Fibroblast of villous mesenchyme (primary cell): ENCODE measurements at regions not wholly inside any gene's neighbourhood (a gene's known extent, or its start where the extent isn't known, plus 50 kb on each side); places are given as distances from the start of the nearest gene placed in this dataset.

Source experiments
- DNase-seq: peaks from one replicate; pipeline ENCODE4 v3.0.0-alpha.2; 2010; ENCODE audit warnings: low read depth
- H3K4me3 ChIP-seq: 2 replicates; pipeline ENCODE4 v1.5.1; 2011; ENCODE audit warnings: low read depth, mild to moderate bottlenecking, low read length
- TF ChIP-seq, protein P1 (sequence below): IDR thresholded peaks from 2 replicates; pipeline ENCODE4 v1.5.1; 2012; ENCODE audit warnings: low read depth, mild to moderate bottlenecking, low read length; ENCODE audit not compliant: insufficient read depth

DNA sequence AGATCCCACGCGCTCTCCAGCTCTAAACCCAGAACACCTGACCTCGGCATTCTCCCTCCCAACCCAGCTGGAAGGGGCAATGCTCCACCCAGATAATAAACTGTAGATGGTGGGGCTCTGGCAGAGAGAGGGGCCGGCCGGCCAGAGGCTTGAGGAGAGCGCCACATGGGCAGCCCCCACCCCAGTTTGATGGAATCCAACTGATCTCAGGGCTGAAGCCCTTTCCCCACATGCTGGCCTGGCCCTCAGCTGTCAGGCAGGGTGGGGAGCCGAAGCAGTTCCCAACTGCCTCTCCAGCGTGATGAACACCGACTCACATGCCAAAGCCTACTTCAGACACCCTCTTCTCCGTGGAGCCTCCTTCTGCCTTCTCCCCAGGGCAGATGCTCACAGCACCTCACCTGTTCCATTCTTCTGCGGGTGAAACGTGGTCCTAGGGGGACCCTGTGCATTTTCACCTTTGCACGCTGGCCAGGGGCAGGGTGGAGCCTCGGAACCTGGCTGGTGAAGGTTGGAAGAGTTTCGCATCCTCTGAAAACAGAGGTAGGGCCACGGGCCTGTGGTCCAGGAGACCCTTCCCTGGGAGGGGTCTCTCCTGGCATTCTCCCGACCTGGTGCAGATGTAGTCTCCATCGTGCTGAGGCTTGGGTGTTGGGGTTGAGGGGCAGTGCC is 65.7 kb upstream of the ZNF469 start:
- no peak overlapping the region for H3K4me3 ChIP-seq
- no peak for DNase-seq
- TF ChIP-seq, protein P1, sequence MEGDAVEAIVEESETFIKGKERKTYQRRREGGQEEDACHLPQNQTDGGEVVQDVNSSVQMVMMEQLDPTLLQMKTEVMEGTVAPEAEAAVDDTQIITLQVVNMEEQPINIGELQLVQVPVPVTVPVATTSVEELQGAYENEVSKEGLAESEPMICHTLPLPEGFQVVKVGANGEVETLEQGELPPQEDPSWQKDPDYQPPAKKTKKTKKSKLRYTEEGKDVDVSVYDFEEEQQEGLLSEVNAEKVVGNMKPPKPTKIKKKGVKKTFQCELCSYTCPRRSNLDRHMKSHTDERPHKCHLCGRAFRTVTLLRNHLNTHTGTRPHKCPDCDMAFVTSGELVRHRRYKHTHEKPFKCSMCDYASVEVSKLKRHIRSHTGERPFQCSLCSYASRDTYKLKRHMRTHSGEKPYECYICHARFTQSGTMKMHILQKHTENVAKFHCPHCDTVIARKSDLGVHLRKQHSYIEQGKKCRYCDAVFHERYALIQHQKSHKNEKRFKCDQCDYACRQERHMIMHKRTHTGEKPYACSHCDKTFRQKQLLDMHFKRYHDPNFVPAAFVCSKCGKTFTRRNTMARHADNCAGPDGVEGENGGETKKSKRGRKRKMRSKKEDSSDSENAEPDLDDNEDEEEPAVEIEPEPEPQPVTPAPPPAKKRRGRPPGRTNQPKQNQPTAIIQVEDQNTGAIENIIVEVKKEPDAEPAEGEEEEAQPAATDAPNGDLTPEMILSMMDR, result no peak

DNA sequence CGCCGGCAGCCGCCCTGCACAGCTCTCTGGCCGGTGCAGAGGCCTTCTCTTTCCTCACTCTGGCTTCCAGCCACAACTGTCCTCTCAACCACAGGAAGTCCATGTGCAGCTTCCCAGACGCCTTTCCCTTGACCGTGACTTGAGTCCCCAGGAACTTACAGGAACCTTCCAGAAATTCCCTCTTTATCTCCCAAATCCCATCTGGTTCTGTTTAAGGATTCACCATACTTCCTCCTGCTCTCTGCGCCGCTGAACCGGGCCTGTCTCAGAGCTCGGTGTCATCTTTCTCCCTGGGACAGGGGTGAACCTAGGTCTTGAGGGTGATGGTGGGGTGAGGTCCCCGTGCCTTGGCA is 65.2 kb upstream of the ZNF469 start:
- peak; percentile 78 for DNase-seq
- TF ChIP-seq, protein P1, result no peak
- no peak overlapping the region for H3K4me3 ChIP-seq

DNA sequence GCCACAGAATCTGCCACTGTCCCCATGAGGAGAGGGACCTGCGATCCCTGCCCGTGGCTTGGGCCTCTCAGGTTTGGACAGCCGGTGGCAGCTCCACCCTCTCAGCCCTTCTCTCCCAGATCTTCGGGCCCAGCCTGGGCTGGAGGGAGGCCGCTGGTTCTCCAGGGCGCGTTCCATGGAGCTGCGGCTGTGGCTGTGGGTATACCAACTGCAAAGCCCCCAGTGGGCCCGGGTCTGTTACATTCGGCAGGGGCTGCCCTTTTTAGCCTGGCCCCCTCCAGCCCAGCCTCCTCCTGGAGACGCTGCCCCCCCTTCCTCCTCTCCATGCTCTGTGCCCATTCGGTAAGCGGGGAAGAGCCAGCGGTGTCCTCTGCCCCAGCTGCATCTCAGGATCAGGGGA is 64.7 kb upstream of the ZNF469 start:
- no peak overlapping the region for H3K4me3 ChIP-seq
- no peak for DNase-seq
- TF ChIP-seq, protein P1, result no peak

DNA sequence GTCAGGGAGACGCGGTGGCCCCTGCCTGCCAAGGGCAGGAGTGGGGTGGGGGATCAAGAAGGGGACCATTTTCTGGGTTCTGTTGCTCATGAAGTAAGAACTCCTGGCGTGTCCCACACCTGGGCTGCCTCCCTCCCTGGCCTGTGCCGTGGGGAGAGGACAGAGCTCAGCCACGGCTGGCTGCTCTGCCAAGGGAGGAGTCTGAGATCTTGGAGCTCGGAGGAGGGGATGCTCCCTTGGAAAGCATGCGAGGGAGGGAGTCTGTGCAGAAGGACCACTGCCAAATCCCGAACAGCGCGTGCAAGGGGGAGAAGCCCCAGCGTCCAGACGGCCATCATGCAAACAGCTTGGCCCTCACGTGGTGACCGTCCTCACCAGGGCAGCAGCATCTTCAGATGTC is 64.2 kb upstream of the ZNF469 start:
- no peak overlapping the region for H3K4me3 ChIP-seq
- TF ChIP-seq, protein P1, result no peak
- DNase-seq, result no peak

DNA sequence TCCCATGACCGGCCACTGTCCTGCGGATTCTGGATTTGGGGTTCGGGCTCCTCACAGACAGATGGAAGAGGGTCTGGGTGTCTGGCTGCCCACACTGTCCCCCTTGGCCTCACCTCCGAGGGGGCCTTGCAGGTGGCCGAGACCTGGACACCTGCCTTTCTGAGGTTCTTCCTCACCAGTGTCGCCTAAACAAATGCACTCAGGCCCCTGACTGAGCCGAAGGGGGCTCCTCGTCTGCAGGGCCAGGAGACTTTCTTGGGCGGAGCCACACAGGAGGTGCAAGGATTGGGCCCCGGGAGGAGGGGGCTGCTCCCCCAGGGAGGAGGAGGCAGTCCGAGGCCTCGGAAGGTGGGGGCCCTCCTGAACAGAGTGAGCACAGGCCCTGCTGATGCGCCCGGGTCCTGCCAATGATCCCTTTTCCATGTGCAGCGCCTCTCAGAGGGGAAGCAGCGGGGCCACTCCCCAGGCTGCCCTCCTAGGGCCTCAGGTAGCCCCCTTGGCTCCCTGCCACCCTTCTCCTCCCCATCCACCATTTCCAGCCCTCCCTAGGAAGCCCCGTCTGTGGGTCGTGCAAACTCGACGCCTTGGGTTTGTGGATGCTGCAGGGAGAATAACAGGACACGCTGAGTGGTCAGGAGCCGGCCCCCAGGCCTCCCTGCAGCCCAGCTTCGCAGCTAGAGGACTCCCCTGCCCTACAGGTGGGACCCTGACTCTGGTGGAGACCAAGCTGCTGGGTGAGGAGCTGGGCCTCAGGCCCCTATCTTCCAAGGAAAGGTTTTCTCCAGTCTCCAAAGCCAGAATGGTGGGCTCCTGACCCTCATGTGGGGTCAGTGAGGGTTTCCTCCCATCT is 63.4 kb upstream of the ZNF469 start:
- no peak overlapping the region for H3K4me3 ChIP-seq
- TF ChIP-seq, protein P1, result no peak
- no peak for DNase-seq

DNA sequence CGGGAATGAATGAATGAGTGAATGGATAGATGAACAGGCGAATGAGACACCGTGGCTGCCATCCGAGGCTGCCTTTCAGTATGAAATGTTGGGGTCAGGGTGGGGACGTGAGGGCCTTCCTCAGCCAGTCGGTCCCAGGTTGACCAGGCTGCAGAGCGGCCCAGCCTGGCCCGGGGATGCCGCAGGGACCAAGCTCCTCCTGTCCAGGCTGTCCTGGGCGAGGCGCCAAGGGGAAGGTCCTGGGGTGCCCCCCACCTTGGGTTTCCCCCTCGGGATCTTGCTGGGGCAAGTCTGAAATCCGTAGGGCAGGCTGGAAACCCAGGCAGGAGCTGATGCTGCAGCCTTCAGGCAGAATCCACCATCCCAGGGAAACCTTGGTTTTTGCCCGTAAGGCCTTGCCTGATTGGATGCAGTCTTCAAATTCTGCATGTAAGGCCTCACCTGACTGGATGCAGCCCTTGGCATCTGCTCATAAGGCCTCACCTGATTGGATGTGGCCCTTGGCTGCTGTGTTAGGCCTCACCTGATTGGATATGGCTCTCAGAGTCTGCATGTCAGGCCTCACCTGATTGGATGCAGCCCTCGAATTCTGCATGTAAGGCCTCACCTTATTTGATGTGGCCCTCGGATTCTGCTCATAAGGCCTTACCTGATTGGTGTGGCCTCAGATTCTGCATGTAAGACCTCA is 61.7 kb upstream of the ZNF469 start:
- TF ChIP-seq, protein P1, result no peak
- H3K4me3 ChIP-seq, result no peak overlapping the region
- DNase-seq, result no peak
